RWPE2 (cell line): ENCODE measurements at regions not wholly inside any gene's neighbourhood (a gene's known extent, or its start where the extent isn't known, plus 50 kb on each side); places are given as distances from the start of the nearest gene placed in this dataset.

Experiments
- ATAC-seq: fragments of 200-7000 bp; cut with Tn5 transposase; 3 replicates; pipeline ENCODE4 v1.9.1; 2021; ENCODE audit warnings: low read depth
- DNase-seq: peaks from one replicate; pipeline ENCODE4 v3.0.0-alpha.2; 2020; ENCODE audit warnings: low spot score
- H3K27ac ChIP-seq: fragments of 450-650 bp; 2 replicates; pipeline ENCODE4 v1.5.1; 2017; ENCODE audit warnings: mild to moderate bottlenecking; ENCODE audit not compliant: poor library complexity, severe bottlenecking
- H3K27me3 ChIP-seq: fragments of 250-450 bp; sonication (Bioruptor Pico); 2 replicates; pipeline ENCODE4 v1.5.1; 2021; ENCODE audit warnings: mild to moderate bottlenecking, moderate library complexity; ENCODE audit not compliant: insufficient read depth, poor library complexity, severe bottlenecking
- H3K36me3 ChIP-seq: fragments of 250-450 bp; sonication (Bioruptor Pico); 2 replicates; pipeline ENCODE4 v1.5.1; 2020; ENCODE audit warnings: low read depth, mild to moderate bottlenecking, moderate library complexity
- H3K4me1 ChIP-seq: fragments of 250-450 bp; sonication (Bioruptor Pico); 2 replicates; pipeline ENCODE4 v1.5.1; 2021; ENCODE audit warnings: mild to moderate bottlenecking, moderate library complexity; ENCODE audit not compliant: insufficient read depth, poor library complexity, severe bottlenecking
- H3K4me3 ChIP-seq: fragments of 250-450 bp; sonication (Bioruptor Pico); 2 replicates; pipeline ENCODE4 v1.5.1; 2021; ENCODE audit warnings: mild to moderate bottlenecking, moderate library complexity; ENCODE audit not compliant: severe bottlenecking
- H3K9me3 ChIP-seq: fragments of 250-450 bp; sonication (Bioruptor Pico); 2 replicates; pipeline ENCODE4 v1.5.1; 2021; ENCODE audit warnings: mild to moderate bottlenecking, moderate library complexity; ENCODE audit not compliant: severe bottlenecking
- CTCF ChIP-seq: fragments of 450-650 bp; IDR thresholded peaks from one replicate; pipeline ENCODE4 v1.5.1; 2017; ENCODE audit warnings: mild to moderate bottlenecking, moderate library complexity; ENCODE audit not compliant: poor library complexity, severe bottlenecking

GRCh38 chr14:51563560-51563959 is 88.2 kb upstream of the FRMD6 start:
- DNase-seq (no peak), ATAC-seq (no peak)
- H3K4me1 ChIP-seq = peaks cover 42% of the 10 kb centered on the region
- no peaks in the 10 kb centered on the region for H3K27me3 ChIP-seq
- no peaks in the 10 kb centered on the region; the same call in none of the 2 replicates for H3K36me3 ChIP-seq
- no peak overlapping the region for H3K4me3 ChIP-seq
- peak overlapping the region; percentile 78 for H3K27ac ChIP-seq
- no peak for TF ChIP-seq CTCF
- no peaks in the 10 kb centered on the region for H3K9me3 ChIP-seq

GRCh38 chr14:51564460-51564859 is 87.2 kb upstream of the FRMD6 start:
- Histone ChIP-seq H3K4me3 (no peak overlapping the region), H3K27ac (peak overlapping the region; percentile 78), H3K4me1 (peaks cover 42% of the 10 kb centered on the region), H3K27me3 (no peaks in the 10 kb centered on the region), H3K36me3 (no peaks in the 10 kb centered on the region; the same call in none of the 2 replicates), H3K9me3 (no peaks in the 10 kb centered on the region)
- DNase-seq (no peak), ATAC-seq (peak; percentile 20; the same call in 2 of the 3 replicates)
- TF ChIP-seq CTCF = no peak

- peak; percentile 88 for DNase-seq
- TF ChIP-seq CTCF = no peak
- H3K4me3 ChIP-seq = no peak overlapping the region
Measured at GRCh38 chr14:51564986-51565604, 86.6 kb upstream of the FRMD6 start.

GRCh38 chr14:51566831-51567582 is 84.7 kb upstream of the FRMD6 start:
- DNase-seq (no peak), ATAC-seq (no peak)
- H3K27ac ChIP-seq = peak overlapping the region; percentile 78
- no peaks in the 10 kb centered on the region for H3K27me3 ChIP-seq
- peaks cover 42% of the 10 kb centered on the region for H3K4me1 ChIP-seq
- H3K4me3 ChIP-seq = no peak overlapping the region
- peaks cover 21% of the 10 kb centered on the region for H3K36me3 ChIP-seq
- H3K9me3 ChIP-seq = no peaks in the 10 kb centered on the region
- TF ChIP-seq CTCF = no peak

More at GRCh38 chr14:51564986-51565604, 86.6 kb upstream of the FRMD6 start:
- peaks cover 42% of the 10 kb centered on the region for H3K4me1 ChIP-seq
- peaks cover 2% of the 10 kb centered on the region for H3K36me3 ChIP-seq
- peak; percentile 92 for ATAC-seq
- no peaks in the 10 kb centered on the region for H3K9me3 ChIP-seq
- peak overlapping the region; percentile 78 for H3K27ac ChIP-seq
- H3K27me3 ChIP-seq = no peaks in the 10 kb centered on the region

GRCh38 chr14:51568366-51568765 is 83.3 kb upstream of the FRMD6 start:
- no peak overlapping the region for H3K27ac ChIP-seq
- no peaks in the 10 kb centered on the region for H3K27me3 ChIP-seq
- peaks cover 31% of the 10 kb centered on the region for H3K36me3 ChIP-seq
- H3K4me3 ChIP-seq = no peak overlapping the region
- DNase-seq (no peak), ATAC-seq (no peak)
- H3K4me1 ChIP-seq = peaks cover 33% of the 10 kb centered on the region
- no peak for TF ChIP-seq CTCF
- no peaks in the 10 kb centered on the region for H3K9me3 ChIP-seq
